H9 (cell line): ENCODE measurements at regions not wholly inside any gene's neighbourhood (a gene's known extent, or its start where the extent isn't known, plus 50 kb on each side); places are given as distances from the start of the nearest gene placed in this dataset.

Experiments
- DNase-seq: peaks from one replicate; pipeline ENCODE4 v3.0.0-alpha.2; 2017
- H2AFZ ChIP-seq: one replicate; pipeline ENCODE4 v1.6.1; 2013; ENCODE audit warnings: mild to moderate bottlenecking, low read length, control low read depth, moderate library complexity
- H2AK5ac ChIP-seq: 2 replicates; pipeline ENCODE4 v1.6.1; 2013; ENCODE audit warnings: low read length, control low read depth, mixed read lengths; ENCODE audit not compliant: insufficient read length
- H2BK120ac ChIP-seq: one replicate; pipeline ENCODE4 v1.6.1; 2013; ENCODE audit warnings: low read depth, mild to moderate bottlenecking, low read length, control low read depth, inconsistent platforms; ENCODE audit not compliant: poor library complexity, severe bottlenecking
- H2BK12ac ChIP-seq: 2 replicates; pipeline ENCODE4 v1.6.1; 2013; ENCODE audit warnings: low read length, control low read depth, mixed read lengths, low read depth; ENCODE audit not compliant: insufficient read length
- H2BK15ac ChIP-seq: 2 replicates; pipeline ENCODE4 v1.6.1; 2013; ENCODE audit warnings: low read depth, low read length, control low read depth
- H2BK20ac ChIP-seq: one replicate; pipeline ENCODE4 v1.6.1; 2013; ENCODE audit warnings: low read depth, mild to moderate bottlenecking, low read length, control low read depth, inconsistent platforms; ENCODE audit not compliant: poor library complexity, severe bottlenecking
- H2BK5ac ChIP-seq: 2 replicates; pipeline ENCODE4 v1.6.1; 2013; ENCODE audit warnings: low read length, control low read depth, mixed read lengths; ENCODE audit not compliant: insufficient read length
- H3K14ac ChIP-seq: 2 replicates; pipeline ENCODE4 v1.6.1; 2013; ENCODE audit warnings: low read length, control low read depth; ENCODE audit not compliant: insufficient read depth
- H3K18ac ChIP-seq: 2 replicates; pipeline ENCODE4 v1.6.1; 2013; ENCODE audit warnings: low read depth, mild to moderate bottlenecking, mixed read lengths, low read length, control low read depth; ENCODE audit not compliant: insufficient read length
- H3K23ac ChIP-seq: 2 replicates; pipeline ENCODE4 v1.6.1; 2013; ENCODE audit warnings: low read length, control low read depth, mixed read lengths, low read depth; ENCODE audit not compliant: insufficient read length
- H3K23me2 ChIP-seq: 2 replicates; pipeline ENCODE4 v1.6.1; 2013; ENCODE audit warnings: low read depth, mild to moderate bottlenecking, mixed read lengths, low read length, control low read depth; ENCODE audit not compliant: insufficient read length, poor library complexity, severe bottlenecking
- H3K27ac ChIP-seq: 2 replicates; pipeline ENCODE4 v1.5.1; 2013; ENCODE audit warnings: low read length, control low read depth, mixed read lengths, low read depth; ENCODE audit not compliant: insufficient read length
- H3K27me3 ChIP-seq: 2 replicates; pipeline ENCODE4 v1.6.1; 2013; ENCODE audit warnings: low read length, control low read depth, inconsistent platforms; ENCODE audit not compliant: insufficient read depth
- H3K4ac ChIP-seq: 2 replicates; pipeline ENCODE4 v1.6.1; 2013; ENCODE audit warnings: low read depth, mild to moderate bottlenecking, control low read depth, inconsistent platforms, low read length, moderate library complexity
- H3K4me1 ChIP-seq: 2 replicates; pipeline ENCODE4 v1.6.1; 2013; ENCODE audit warnings: low read length, control low read depth, inconsistent platforms; ENCODE audit not compliant: insufficient read depth
- H3K4me2 ChIP-seq: 2 replicates; pipeline ENCODE4 v1.6.1; 2013; ENCODE audit warnings: low read length, control low read depth, mixed read lengths; ENCODE audit not compliant: insufficient read length, insufficient read depth
- H3K56ac ChIP-seq: 2 replicates; pipeline ENCODE4 v1.6.1; 2013; ENCODE audit warnings: low read depth, mild to moderate bottlenecking, mixed read lengths, low read length, control low read depth; ENCODE audit not compliant: insufficient read length
- H3K79me1 ChIP-seq: 2 replicates; pipeline ENCODE4 v1.6.1; 2013; ENCODE audit warnings: low read depth, mild to moderate bottlenecking, moderate library complexity, low read length, control low read depth, inconsistent platforms; ENCODE audit not compliant: insufficient read depth, poor library complexity, severe bottlenecking
- H3K79me2 ChIP-seq: 2 replicates; pipeline ENCODE4 v1.6.1; 2013; ENCODE audit warnings: low read length, control low read depth, inconsistent platforms; ENCODE audit not compliant: insufficient read depth
- H3K9ac ChIP-seq: 2 replicates; pipeline ENCODE4 v1.6.1; 2013; ENCODE audit warnings: low read length, control low read depth, mixed read lengths; ENCODE audit not compliant: insufficient read length; ENCODE audit errors: extremely low read depth
- H3K9me3 ChIP-seq: one replicate; pipeline ENCODE4 v1.6.1; 2013; ENCODE audit warnings: low read depth, low read length, inconsistent platforms; ENCODE audit not compliant: control insufficient read depth
- H3T11ph ChIP-seq: one replicate; pipeline ENCODE4 v1.6.1; 2013; ENCODE audit warnings: mild to moderate bottlenecking, low read length, control low read depth, inconsistent platforms
- H4K20me1 ChIP-seq: one replicate; pipeline ENCODE4 v1.6.1; 2013; ENCODE audit not compliant: control insufficient read depth, insufficient read length, insufficient read depth
- H4K5ac ChIP-seq: 2 replicates; pipeline ENCODE4 v1.6.1; 2013; ENCODE audit warnings: low read depth, mild to moderate bottlenecking, mixed read lengths, low read length, control low read depth; ENCODE audit not compliant: insufficient read length
- H4K8ac ChIP-seq: replicated peaks from 2 replicates; pipeline ENCODE4 v1.6.1; 2013; ENCODE audit warnings: low read length, control low read depth, mixed read lengths, low read depth; ENCODE audit not compliant: insufficient read length
- H4K91ac ChIP-seq: 2 replicates; pipeline ENCODE4 v1.6.1; 2013; ENCODE audit warnings: low read depth, mild to moderate bottlenecking, moderate library complexity, mixed read lengths, low read length, control low read depth; ENCODE audit not compliant: insufficient read length
- H3K27ac Mint-ChIP-seq, 3 experiments: 2 replicates in 2 of 3; 3 replicates in 1 of 3; pipeline ENCODE4 v1.8.0; 2020 to 2021; ENCODE audit warnings: mixed read lengths in 3 of 3, mild to moderate bottlenecking in 1 of 3, moderate library complexity in 1 of 3
- H3K27me3 Mint-ChIP-seq: 2 replicates; pipeline ENCODE4 v1.8.0; 2021; ENCODE audit warnings: low read depth, mild to moderate bottlenecking, moderate library complexity, mixed read lengths
- H3K36me3 Mint-ChIP-seq, 3 experiments: 2 replicates in 2 of 3; 3 replicates in 1 of 3; pipeline ENCODE4 v1.8.0; 2020 to 2021; ENCODE audit warnings: low read depth in 3 of 3, mixed read lengths in 3 of 3; ENCODE audit not compliant: insufficient read depth in 1 of 3
- H3K4me1 Mint-ChIP-seq, 2 experiments: 2 replicates each; pipeline ENCODE4 v1.8.0; 2020; ENCODE audit warnings: mixed read lengths in 2 of 2
- H3K4me3 Mint-ChIP-seq, 2 experiments: 2 replicates in 1 of 2; 3 replicates in 1 of 2; pipeline ENCODE4 v1.8.0; 2020 to 2021; ENCODE audit warnings: mild to moderate bottlenecking in 2 of 2, mixed read lengths in 2 of 2, moderate library complexity in 1 of 2
- H3K9me3 Mint-ChIP-seq, 2 experiments: 2 replicates in 1 of 2; 3 replicates in 1 of 2; pipeline ENCODE4 v1.8.0; 2020; ENCODE audit warnings: mild to moderate bottlenecking in 2 of 2, mixed read lengths in 2 of 2, moderate library complexity in 1 of 2
- CTCF ChIP-seq: fragments of 200-600 bp; sonication (generic); conservative IDR thresholded peaks from 3 replicates; pipeline ENCODE4 v1.8.0; 2021; ENCODE audit warnings: antibody characterized with exemption, mild to moderate bottlenecking
- WGBS: extraction: QIAGEN DNeasy Blood & Tissue Kit; methylation state at CpG from one replicate; pipeline ENCODE4 v1.1.7; 2013; ENCODE audit warnings: missing lambda C conversion rate, low lambda C conversion rate, mixed read lengths; ENCODE audit not compliant: insufficient read length; ENCODE audit errors: extremely low coverage; 5-methylcytosine and 5-hydroxymethylcytosine counted together

GRCh38 chr4:11814758-11815157, 386.1 kb upstream of the HS3ST1 start:
- H3K4ac ChIP-seq = no peak overlapping the region
- H3K4me1 ChIP-seq = no peaks in the 10 kb centered on the region
- H3K9me3 Mint-ChIP-seq = peaks cover 0 to 3% of the 10 kb centered on the region in 2 experiments; a peak in 1 of 5 replicates
- no peak overlapping the region for H3K4me3 Mint-ChIP-seq
- TF ChIP-seq CTCF = no peak
- H2BK120ac ChIP-seq = no peak overlapping the region
- no peak overlapping the region for H4K5ac ChIP-seq
- no peak overlapping the region; a peak in 1 of 7 replicates for H3K27ac Mint-ChIP-seq
- no peak overlapping the region for H2AFZ ChIP-seq
- WGBS = no CpG with 5 or more reads among the region's 2 CpGs
- peaks cover 3 to 10% of the 10 kb centered on the region in 2 experiments; a peak in 2 of 4 replicates for H3K4me1 Mint-ChIP-seq
- peaks cover 0 to 7% (median 1%) of the 10 kb centered on the region in 3 experiments; a peak in 3 of 7 replicates for H3K36me3 Mint-ChIP-seq
- no peak overlapping the region for H2BK5ac ChIP-seq
- no peak overlapping the region for H2BK20ac ChIP-seq
- H3K79me1 ChIP-seq = no peaks in the 10 kb centered on the region
- H2AK5ac ChIP-seq = no peak overlapping the region
- H3K79me2 ChIP-seq = no peaks in the 10 kb centered on the region
- no peaks in the 10 kb centered on the region for H3K9me3 ChIP-seq
- H3K27ac ChIP-seq = no peak overlapping the region
- H3K18ac ChIP-seq = no peak overlapping the region
- H4K91ac ChIP-seq = no peak overlapping the region
- H3K23ac ChIP-seq = no peak overlapping the region
- no peak overlapping the region for H3K4me2 ChIP-seq
- H2BK12ac ChIP-seq = no peak overlapping the region
- no peaks in the 10 kb centered on the region for H3K27me3 ChIP-seq
- H4K20me1 ChIP-seq = no peaks in the 10 kb centered on the region
- no peaks in the 10 kb centered on the region for H3K23me2 ChIP-seq
- no peak overlapping the region for H3K56ac ChIP-seq
- DNase-seq = no peak
- no peak overlapping the region for H3K9ac ChIP-seq
- H3T11ph ChIP-seq = no peak overlapping the region
- no peaks in the 10 kb centered on the region for H3K27me3 Mint-ChIP-seq
- no peak overlapping the region for H3K14ac ChIP-seq
- no peak overlapping the region for H2BK15ac ChIP-seq
- H4K8ac ChIP-seq = no peak overlapping the region
